OCI-LY1 (cell line): ENCODE measurements at regions not wholly inside any gene's neighbourhood (a gene's known extent, or its start where the extent isn't known, plus 50 kb on each side); places are given as distances from the start of the nearest gene placed in this dataset.

Experiments used
- H2AFZ ChIP-seq: fragments of 200-600 bp; sonication (generic), shearing (Covaris generic); 2 replicates; pipeline ENCODE4 v1.6.0; 2014; ENCODE audit warnings: antibody characterized with exemption, mild to moderate bottlenecking, low read length
- H3F3A ChIP-seq: fragments of 200-600 bp; sonication (generic), shearing (Covaris generic); 2 replicates; pipeline ENCODE4 v1.6.0; 2014; ENCODE audit warnings: mild to moderate bottlenecking, antibody characterized with exemption, low read length, moderate library complexity; ENCODE audit not compliant: insufficient read depth
- H3K27ac ChIP-seq: fragments of 200-600 bp; sonication (generic); 2 replicates; pipeline ENCODE4 v1.5.1; 2014; ENCODE audit warnings: low read length, mixed run types, mild to moderate bottlenecking, low read depth; ENCODE audit not compliant: poor library complexity, severe bottlenecking
- H3K27me3 ChIP-seq: fragments of 200-600 bp; sonication (generic); 2 replicates; pipeline ENCODE4 v1.6.0; 2014; ENCODE audit warnings: antibody characterized with exemption, mild to moderate bottlenecking, low read length, moderate library complexity; ENCODE audit not compliant: insufficient read depth
- H3K36me3 ChIP-seq: fragments of 200-600 bp; sonication (generic); 2 replicates; pipeline ENCODE4 v1.6.1; 2014; ENCODE audit warnings: mild to moderate bottlenecking, antibody characterized with exemption, low read length, moderate library complexity, mixed read lengths; ENCODE audit not compliant: insufficient read depth
- H3K4me1 ChIP-seq: fragments of 200-600 bp; sonication (generic); 2 replicates; pipeline ENCODE4 v1.5.1; 2014; ENCODE audit warnings: mild to moderate bottlenecking, low read length, moderate library complexity; ENCODE audit not compliant: insufficient read depth, severe bottlenecking
- H3K4me2 ChIP-seq: fragments of 200-600 bp; sonication (generic), shearing (Covaris generic); 2 replicates; pipeline ENCODE4 v1.6.1; 2014; ENCODE audit warnings: low read length
- H3K4me3 ChIP-seq: fragments of 200-600 bp; sonication (generic); 2 replicates; pipeline ENCODE4 v1.5.1; 2014; ENCODE audit warnings: low read length, low read depth, mild to moderate bottlenecking, mixed read lengths; ENCODE audit not compliant: poor library complexity, severe bottlenecking
- H3K79me2 ChIP-seq: fragments of 200-600 bp; shearing (Covaris generic); 2 replicates; pipeline ENCODE4 v1.6.1; 2016; ENCODE audit warnings: mixed run types, low read length, mixed read lengths; ENCODE audit not compliant: insufficient read depth
- H3K9ac ChIP-seq: fragments of 200-600 bp; sonication (generic), shearing (Covaris generic); 2 replicates; pipeline ENCODE4 v1.6.1; 2014; ENCODE audit warnings: mild to moderate bottlenecking, low read length, mixed read lengths
- H3K9me2 ChIP-seq: fragments of 200-600 bp; sonication (generic), shearing (Covaris generic); 2 replicates; pipeline ENCODE4 v1.6.1; 2014; ENCODE audit warnings: low read depth, mild to moderate bottlenecking, low read length, mixed read lengths
- H3K9me3 ChIP-seq: fragments of 200-600 bp; shearing (Covaris generic); 2 replicates; pipeline ENCODE4 v1.6.1; 2014; ENCODE audit warnings: low read length, mixed read lengths
- H4K20me1 ChIP-seq: fragments of 200-600 bp; sonication (generic), shearing (Covaris generic); 2 replicates; pipeline ENCODE4 v1.6.0; 2016; ENCODE audit warnings: mild to moderate bottlenecking, low read length; ENCODE audit not compliant: insufficient read depth
- CTCF ChIP-seq: fragments of 200-600 bp; sonication (generic), shearing (Covaris generic); IDR thresholded peaks from 2 replicates; pipeline ENCODE4 v1.5.1; 2017; ENCODE audit warnings: mild to moderate bottlenecking, antibody characterized with exemption, low read length, moderate library complexity, mixed read lengths
- EZH2 ChIP-seq: fragments of 200-600 bp; sonication (generic), shearing (Covaris generic); IDR thresholded peaks from 2 replicates; pipeline ENCODE4 v1.8.0; 2017; ENCODE audit warnings: borderline replicate concordance, mixed run types, mild to moderate bottlenecking, antibody characterized with exemption, low read length, moderate library complexity, mixed read lengths

- H3K4me3 ChIP-seq: no peak overlapping the region
- H2AFZ ChIP-seq: no peak overlapping the region
- no peaks in the 10 kb centered on the region for H4K20me1 ChIP-seq
- no peaks in the 10 kb centered on the region for H3K27me3 ChIP-seq
- no peaks in the 10 kb centered on the region for H3K36me3 ChIP-seq
- no peak overlapping the region for H3K27ac ChIP-seq
- H3K9me3 ChIP-seq: no peaks in the 10 kb centered on the region
- TF ChIP-seq EZH2 (no peak), CTCF (no peak)
- no peak overlapping the region for H3K4me2 ChIP-seq
- no peaks in the 10 kb centered on the region for H3K4me1 ChIP-seq
- no peaks in the 10 kb centered on the region for H3K79me2 ChIP-seq
- H3F3A ChIP-seq: no peaks in the 10 kb centered on the region
- no peaks in the 10 kb centered on the region for H3K9me2 ChIP-seq
- H3K9ac ChIP-seq: no peak overlapping the region
Measured at GRCh38 chr21:27265949-27266348, 299.1 kb upstream of the ADAMTS5 start.

- no peak overlapping the region for H3K27ac ChIP-seq
- no peaks in the 10 kb centered on the region for H3K79me2 ChIP-seq
- no peak overlapping the region for H2AFZ ChIP-seq
- H3K36me3 ChIP-seq: no peaks in the 10 kb centered on the region
- no peak overlapping the region for H3K4me2 ChIP-seq
- no peaks in the 10 kb centered on the region for H4K20me1 ChIP-seq
- no peak overlapping the region for H3K9ac ChIP-seq
- no peaks in the 10 kb centered on the region for H3K9me2 ChIP-seq
- no peak overlapping the region for H3K4me3 ChIP-seq
- no peaks in the 10 kb centered on the region for H3K4me1 ChIP-seq
- H3K27me3 ChIP-seq: no peaks in the 10 kb centered on the region
- TF ChIP-seq EZH2: no peak
- no peak for TF ChIP-seq CTCF
- H3F3A ChIP-seq: no peaks in the 10 kb centered on the region
- no peaks in the 10 kb centered on the region for H3K9me3 ChIP-seq
Measured at GRCh38 chr21:27265492-27265891, 298.6 kb upstream of the ADAMTS5 start.

- TF ChIP-seq CTCF: no peak
- H3K4me3 ChIP-seq: no peak overlapping the region
- no peaks in the 10 kb centered on the region for H3K9me2 ChIP-seq
- H3K36me3 ChIP-seq: no peaks in the 10 kb centered on the region
- H4K20me1 ChIP-seq: no peaks in the 10 kb centered on the region
- H3K4me2 ChIP-seq: no peak overlapping the region
- H3K27me3 ChIP-seq: no peaks in the 10 kb centered on the region
- no peaks in the 10 kb centered on the region for H3K79me2 ChIP-seq
- no peaks in the 10 kb centered on the region for H3K9me3 ChIP-seq
- no peak overlapping the region for H3K27ac ChIP-seq
- no peak overlapping the region for H3K9ac ChIP-seq
- no peaks in the 10 kb centered on the region for H3F3A ChIP-seq
- H2AFZ ChIP-seq: no peak overlapping the region
- no peaks in the 10 kb centered on the region for H3K4me1 ChIP-seq
Measured at GRCh38 chr21:27261676-27262075, 294.8 kb upstream of the ADAMTS5 start.
